Neuronal stem cell (in vitro differentiated cells): ENCODE measurements at regions not wholly inside any gene's neighbourhood (a gene's known extent, or its start where the extent isn't known, plus 50 kb on each side); places are given as distances from the start of the nearest gene placed in this dataset.

Experiments
- DNase-seq: peaks from one replicate; pipeline ENCODE4 v3.0.0-alpha.2; 2013; ENCODE audit warnings: low spot score
- H2AFZ ChIP-seq: one replicate; pipeline ENCODE4 v1.6.1; 2013; ENCODE audit warnings: mild to moderate bottlenecking, low read length, inconsistent platforms
- H2AK5ac ChIP-seq: 2 replicates; pipeline ENCODE4 v1.6.1; 2013; ENCODE audit warnings: low read depth, mild to moderate bottlenecking, inconsistent platforms, low read length, moderate library complexity, mixed read lengths
- H2BK120ac ChIP-seq: 2 replicates; pipeline ENCODE4 v1.6.1; 2013; ENCODE audit warnings: low read depth, mild to moderate bottlenecking, inconsistent platforms, low read length, moderate library complexity, mixed read lengths
- H2BK12ac ChIP-seq: one replicate; pipeline ENCODE4 v1.6.1; 2013; ENCODE audit warnings: low read length, inconsistent platforms
- H2BK15ac ChIP-seq: 2 replicates; pipeline ENCODE4 v1.6.1; 2013; ENCODE audit warnings: mild to moderate bottlenecking, low read length, inconsistent platforms, mixed read lengths
- H2BK5ac ChIP-seq: one replicate; pipeline ENCODE4 v1.6.1; 2013; ENCODE audit warnings: inconsistent platforms, mild to moderate bottlenecking, low read length, moderate library complexity
- H3K14ac ChIP-seq: one replicate; pipeline ENCODE4 v1.6.1; 2013; ENCODE audit warnings: low read length, inconsistent platforms
- H3K18ac ChIP-seq: 2 replicates; pipeline ENCODE4 v1.6.1; 2013; ENCODE audit warnings: low read length, inconsistent platforms
- H3K23ac ChIP-seq: 2 replicates; pipeline ENCODE4 v1.6.1; 2013; ENCODE audit warnings: low read depth, mild to moderate bottlenecking, mixed read lengths, low read length, inconsistent platforms; ENCODE audit not compliant: poor library complexity
- H3K27ac ChIP-seq: replicated peaks from 3 replicates; pipeline ENCODE4 v1.5.1; 2013; ENCODE audit warnings: low read length, inconsistent platforms
- H3K27me3 ChIP-seq, 3 experiments: 2 replicates each; pipeline ENCODE4 v1.6.1; 2013; ENCODE audit warnings: low read length in 3 of 3, mild to moderate bottlenecking in 2 of 3, inconsistent platforms in 1 of 3, low read depth in 1 of 3, mixed read lengths in 1 of 3, moderate library complexity in 1 of 3; ENCODE audit not compliant: control insufficient read depth in 3 of 3, insufficient read depth in 3 of 3
- H3K36me3 ChIP-seq, 2 donors: replicated peaks in 1 of 2; 2 replicates each; pipeline ENCODE4 v1.6.1; 2013; ENCODE audit warnings: low read length in 2 of 2; ENCODE audit not compliant: control insufficient read depth in 2 of 2, insufficient read depth in 2 of 2
- H3K4ac ChIP-seq: 2 replicates; pipeline ENCODE4 v1.6.1; 2013; ENCODE audit warnings: inconsistent platforms, mild to moderate bottlenecking, low read length, moderate library complexity
- H3K4me1 ChIP-seq, 2 donors: 1 replicate in 1 of 2; 2 replicates in 1 of 2; pipeline ENCODE4 v1.6.1; 2013; ENCODE audit warnings: low read length in 2 of 2, low read depth in 1 of 2; ENCODE audit not compliant: control insufficient read depth in 2 of 2, insufficient read depth in 1 of 2
- H3K4me2 ChIP-seq: one replicate; pipeline ENCODE4 v1.6.1; 2013; ENCODE audit warnings: mild to moderate bottlenecking, low read length, inconsistent platforms; ENCODE audit not compliant: insufficient read depth, poor library complexity, severe bottlenecking
- H3K4me3 ChIP-seq, 2 donors: 2 replicates each; pipeline ENCODE4 v1.5.1; 2013; ENCODE audit warnings: low read length in 2 of 2, mild to moderate bottlenecking in 2 of 2, inconsistent platforms in 1 of 2, moderate library complexity in 1 of 2
- H3K79me1 ChIP-seq: one replicate; pipeline ENCODE4 v1.6.1; 2013; ENCODE audit warnings: low read depth, mild to moderate bottlenecking, inconsistent platforms, low read length, moderate library complexity
- H3K9ac ChIP-seq: one replicate; pipeline ENCODE4 v1.6.1; 2013; ENCODE audit warnings: mild to moderate bottlenecking, low read depth, low read length, inconsistent platforms; ENCODE audit not compliant: poor library complexity
- H3K9me3 ChIP-seq, 2 donors: replicated peaks in 1 of 2; 2 replicates each; pipeline versions ENCODE3 to v1.6.1; 2013; ENCODE audit warnings: low read length in 2 of 2, mild to moderate bottlenecking in 2 of 2, inconsistent platforms in 1 of 2, low read depth in 1 of 2, mixed read lengths in 1 of 2, moderate library complexity in 1 of 2; ENCODE audit not compliant: control insufficient read depth in 2 of 2, insufficient read depth in 1 of 2
- H4K8ac ChIP-seq: one replicate; pipeline ENCODE4 v1.6.1; 2013; ENCODE audit warnings: low read depth, mild to moderate bottlenecking, inconsistent platforms, low read length, moderate library complexity
- H4K91ac ChIP-seq: one replicate; pipeline ENCODE4 v1.6.1; 2013; ENCODE audit warnings: low read length, low read depth, mild to moderate bottlenecking, inconsistent platforms; ENCODE audit not compliant: poor library complexity
- WGBS, 2 donors: extraction: QIAGEN DNeasy Blood & Tissue Kit; methylation state at CpG; one replicate each; pipeline ENCODE4 v1.1.7; 2013; ENCODE audit warnings: missing lambda C conversion rate in 2 of 2, mixed read lengths in 1 of 2; ENCODE audit not compliant: insufficient read length in 2 of 2, insufficient replicate concordance in 1 of 2; ENCODE audit errors: extremely low coverage in 2 of 2; 5-methylcytosine and 5-hydroxymethylcytosine counted together

- H2AK5ac ChIP-seq, result no peak overlapping the region
- H3K23ac ChIP-seq, result no peak overlapping the region
- H2BK120ac ChIP-seq, result no peak overlapping the region
- no peaks in the 10 kb centered on the region for H3K4me1 ChIP-seq
- no peak overlapping the region for H4K8ac ChIP-seq
- no peak overlapping the region for H3K27ac ChIP-seq
- no peak overlapping the region for H3K4ac ChIP-seq
- WGBS, 2 donors, result no CpG with 5 or more reads among the region's 8 CpGs
- no peak overlapping the region for H4K91ac ChIP-seq
- no peak overlapping the region for H2AFZ ChIP-seq
- H2BK12ac ChIP-seq, result no peak overlapping the region
- no peaks in the 10 kb centered on the region for H3K79me1 ChIP-seq
- H2BK15ac ChIP-seq, result no peak overlapping the region
- no peaks in the 10 kb centered on the region for H3K36me3 ChIP-seq
- no peak overlapping the region for H3K14ac ChIP-seq
- H2BK5ac ChIP-seq, result no peak overlapping the region
- no peak overlapping the region for H3K4me3 ChIP-seq
- peaks cover 0 to 2% of the 10 kb centered on the region in 2 donors for H3K9me3 ChIP-seq
- no peak overlapping the region for H3K18ac ChIP-seq
- no peak overlapping the region for H3K9ac ChIP-seq
- H3K4me2 ChIP-seq, result no peak overlapping the region
- no peaks in the 10 kb centered on the region for H3K27me3 ChIP-seq
- no peak for DNase-seq
Measured at GRCh38 chr11:127926721-127927120, 660.6 kb downstream of the ETS1 start.

GRCh38 chr11:127925475-127925874 lies 661.9 kb downstream of the ETS1 start:
- Histone ChIP-seq H4K8ac (no peak overlapping the region), H2BK12ac (no peak overlapping the region), H4K91ac (no peak overlapping the region), H3K36me3 (no peaks in the 10 kb centered on the region), H3K4me3 (no peak overlapping the region), H3K23ac (no peak overlapping the region), H3K27ac (no peak overlapping the region), H2BK15ac (no peak overlapping the region), H3K9me3 (peaks cover 0 to 2% of the 10 kb centered on the region in 2 donors), H3K4ac (no peak overlapping the region), H3K4me2 (no peak overlapping the region), H3K9ac (no peak overlapping the region), H2AK5ac (no peak overlapping the region), H2AFZ (no peak overlapping the region), H2BK5ac (no peak overlapping the region), H3K27me3 (no peaks in the 10 kb centered on the region), H3K79me1 (no peaks in the 10 kb centered on the region), H3K18ac (no peak overlapping the region), H2BK120ac (no peak overlapping the region), H3K14ac (no peak overlapping the region), H3K4me1 (no peaks in the 10 kb centered on the region)
- WGBS, 2 donors, result no CpG with 5 or more reads among the region's 4 CpGs
- no peak for DNase-seq

- no peaks in the 10 kb centered on the region for H3K27me3 ChIP-seq
- H3K4ac ChIP-seq, result no peak overlapping the region
- no peak overlapping the region for H2BK12ac ChIP-seq
- H2BK120ac ChIP-seq, result no peak overlapping the region
- no peak overlapping the region for H2AK5ac ChIP-seq
- no CpG with 5 or more reads among the region's 2 CpGs for WGBS, 2 donors
- no peak overlapping the region for H3K23ac ChIP-seq
- H3K9me3 ChIP-seq, result peaks cover 3 to 14% of the 10 kb centered on the region in 2 donors
- no peak overlapping the region for H3K4me2 ChIP-seq
- no peak overlapping the region for H3K18ac ChIP-seq
- H3K14ac ChIP-seq, result no peak overlapping the region
- no peak overlapping the region for H4K91ac ChIP-seq
- no peaks in the 10 kb centered on the region for H3K79me1 ChIP-seq
- H2BK5ac ChIP-seq, result no peak overlapping the region
- H3K4me3 ChIP-seq, result no peak overlapping the region
- no peak overlapping the region for H2AFZ ChIP-seq
- no peak overlapping the region for H3K27ac ChIP-seq
- no peak overlapping the region for H3K9ac ChIP-seq
- H3K4me1 ChIP-seq, result no peaks in the 10 kb centered on the region
- no peak overlapping the region for H2BK15ac ChIP-seq
- no peak for DNase-seq
- no peak overlapping the region for H4K8ac ChIP-seq
- no peaks in the 10 kb centered on the region for H3K36me3 ChIP-seq
Measured at GRCh38 chr11:127919206-127920000, 668.0 kb downstream of the ETS1 start.

GRCh38 chr11:127902382-127902781 lies 685.0 kb downstream of the ETS1 start:
- DNase-seq, result no peak
- no peak overlapping the region for H3K9ac ChIP-seq
- peak overlapping the region; percentile 75 for H2AFZ ChIP-seq
- no peaks in the 10 kb centered on the region for H3K36me3 ChIP-seq
- no peak overlapping the region for H3K27ac ChIP-seq
- no peak overlapping the region for H2BK15ac ChIP-seq
- no peak overlapping the region for H2AK5ac ChIP-seq
- no peak overlapping the region for H4K8ac ChIP-seq
- H3K4me3 ChIP-seq, result no peak overlapping the region
- H3K4me2 ChIP-seq, result no peak overlapping the region
- H4K91ac ChIP-seq, result no peak overlapping the region
- no peak overlapping the region for H3K18ac ChIP-seq
- peaks cover 4 to 5% of the 10 kb centered on the region in 2 donors for H3K9me3 ChIP-seq
- no peak overlapping the region for H3K14ac ChIP-seq
- no peak overlapping the region for H3K4ac ChIP-seq
- H3K23ac ChIP-seq, result no peak overlapping the region
- H3K27me3 ChIP-seq, result no peaks in the 10 kb centered on the region
- no peak overlapping the region for H2BK5ac ChIP-seq
- no peak overlapping the region for H2BK120ac ChIP-seq
- no peak overlapping the region for H2BK12ac ChIP-seq
- H3K4me1 ChIP-seq, result peaks cover 3 to 4% of the 10 kb centered on the region in 2 donors
- H3K79me1 ChIP-seq, result no peaks in the 10 kb centered on the region
